Mammary epithelial cell (primary cell): ENCODE measurements at regions not wholly inside any gene's neighbourhood (a gene's known extent, or its start where the extent isn't known, plus 50 kb on each side); places are given as distances from the start of the nearest gene placed in this dataset.

Source experiments
- EZH2 ChIP-seq: IDR thresholded peaks from 2 replicates; pipeline ENCODE4 v1.6.1; 2012; ENCODE audit warnings: low read length, inconsistent platforms, borderline replicate concordance
- TF ChIP-seq, protein P1 (sequence below), 2 donors: IDR thresholded peaks in 1 of 2; conservative IDR thresholded peaks in 1 of 2; 2 replicates each; pipeline ENCODE4 v1.5.1; 2011 to 2012; ENCODE audit warnings: inconsistent platforms in 2 of 2, low read length in 2 of 2, mild to moderate bottlenecking in 2 of 2, control low read depth in 1 of 2, low read depth in 1 of 2; ENCODE audit not compliant: insufficient read depth in 1 of 2; ENCODE audit errors: extremely low read depth in 1 of 2

DNA sequence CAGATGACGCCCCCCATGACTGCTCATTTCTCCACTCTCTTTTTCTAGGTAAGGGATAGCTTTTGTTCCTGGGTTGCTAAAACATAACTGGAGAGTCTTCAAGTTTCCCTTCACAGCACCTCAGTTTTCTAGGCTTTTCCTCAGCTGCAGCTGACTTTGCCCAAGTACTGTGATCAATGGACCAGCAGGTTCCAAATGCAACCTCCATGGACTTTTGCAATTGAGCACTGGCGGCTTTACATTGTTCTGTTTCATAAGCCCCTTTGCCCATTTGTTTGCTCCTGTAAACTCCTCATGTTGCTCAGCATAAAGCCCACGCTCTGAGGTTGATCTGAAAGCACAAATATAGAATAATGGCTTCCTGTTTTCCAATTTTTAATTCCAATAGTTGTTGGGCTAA, 291.6 kb downstream of the IRS1 start:
- TF ChIP-seq, protein P1, sequence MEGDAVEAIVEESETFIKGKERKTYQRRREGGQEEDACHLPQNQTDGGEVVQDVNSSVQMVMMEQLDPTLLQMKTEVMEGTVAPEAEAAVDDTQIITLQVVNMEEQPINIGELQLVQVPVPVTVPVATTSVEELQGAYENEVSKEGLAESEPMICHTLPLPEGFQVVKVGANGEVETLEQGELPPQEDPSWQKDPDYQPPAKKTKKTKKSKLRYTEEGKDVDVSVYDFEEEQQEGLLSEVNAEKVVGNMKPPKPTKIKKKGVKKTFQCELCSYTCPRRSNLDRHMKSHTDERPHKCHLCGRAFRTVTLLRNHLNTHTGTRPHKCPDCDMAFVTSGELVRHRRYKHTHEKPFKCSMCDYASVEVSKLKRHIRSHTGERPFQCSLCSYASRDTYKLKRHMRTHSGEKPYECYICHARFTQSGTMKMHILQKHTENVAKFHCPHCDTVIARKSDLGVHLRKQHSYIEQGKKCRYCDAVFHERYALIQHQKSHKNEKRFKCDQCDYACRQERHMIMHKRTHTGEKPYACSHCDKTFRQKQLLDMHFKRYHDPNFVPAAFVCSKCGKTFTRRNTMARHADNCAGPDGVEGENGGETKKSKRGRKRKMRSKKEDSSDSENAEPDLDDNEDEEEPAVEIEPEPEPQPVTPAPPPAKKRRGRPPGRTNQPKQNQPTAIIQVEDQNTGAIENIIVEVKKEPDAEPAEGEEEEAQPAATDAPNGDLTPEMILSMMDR (conservative IDR thresholded peaks at IDR 0.05 in 1 of 2, IDR thresholded peaks at IDR 0.05 in 1 of 2; ENCODE audit: extremely low read depth in 1 of 2, insufficient read depth in 1 of 2, low read depth in 1 of 2, low read length in 2 of 2), result no peak
- no peak for TF ChIP-seq EZH2
